OCI-LY3 (cell line): ENCODE measurements at regions not wholly inside any gene's neighbourhood (a gene's known extent, or its start where the extent isn't known, plus 50 kb on each side); places are given as distances from the start of the nearest gene placed in this dataset.

Experiments
- EZH2phosphoT487 ChIP-seq: fragments of 200-600 bp; shearing (Covaris generic); IDR thresholded peaks from 2 replicates; pipeline ENCODE4 v1.6.1; 2018; ENCODE audit warnings: antibody characterized with exemption, mixed run types, low read depth
- TF ChIP-seq, protein P1 (sequence below): fragments of 200-600, 300-600 bp; sonication (generic); IDR thresholded peaks from 2 replicates; pipeline ENCODE4 v1.5.1; 2014; ENCODE audit warnings: antibody characterized with exemption, low read length, low read depth

DNA sequence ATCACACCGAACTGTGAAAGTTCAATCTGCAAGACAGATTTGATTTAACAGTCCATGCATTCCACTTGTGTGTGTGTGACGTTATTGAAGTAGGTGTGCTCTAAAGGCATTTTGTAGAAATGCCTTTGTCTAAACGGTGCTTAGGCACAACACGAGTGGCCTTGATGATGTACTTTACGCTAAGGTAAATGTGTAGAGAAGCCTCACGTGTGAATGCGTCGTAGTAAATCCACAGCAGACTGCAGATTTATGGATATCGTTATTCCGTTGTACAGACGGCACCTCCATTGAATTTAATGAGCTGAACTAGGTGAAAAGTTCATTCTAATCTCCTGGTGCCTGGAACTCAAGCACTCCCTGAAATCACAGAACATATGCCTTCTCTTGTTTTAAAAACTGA, 202.8 kb upstream of the STXBP6 start:
- TF ChIP-seq, protein P1, sequence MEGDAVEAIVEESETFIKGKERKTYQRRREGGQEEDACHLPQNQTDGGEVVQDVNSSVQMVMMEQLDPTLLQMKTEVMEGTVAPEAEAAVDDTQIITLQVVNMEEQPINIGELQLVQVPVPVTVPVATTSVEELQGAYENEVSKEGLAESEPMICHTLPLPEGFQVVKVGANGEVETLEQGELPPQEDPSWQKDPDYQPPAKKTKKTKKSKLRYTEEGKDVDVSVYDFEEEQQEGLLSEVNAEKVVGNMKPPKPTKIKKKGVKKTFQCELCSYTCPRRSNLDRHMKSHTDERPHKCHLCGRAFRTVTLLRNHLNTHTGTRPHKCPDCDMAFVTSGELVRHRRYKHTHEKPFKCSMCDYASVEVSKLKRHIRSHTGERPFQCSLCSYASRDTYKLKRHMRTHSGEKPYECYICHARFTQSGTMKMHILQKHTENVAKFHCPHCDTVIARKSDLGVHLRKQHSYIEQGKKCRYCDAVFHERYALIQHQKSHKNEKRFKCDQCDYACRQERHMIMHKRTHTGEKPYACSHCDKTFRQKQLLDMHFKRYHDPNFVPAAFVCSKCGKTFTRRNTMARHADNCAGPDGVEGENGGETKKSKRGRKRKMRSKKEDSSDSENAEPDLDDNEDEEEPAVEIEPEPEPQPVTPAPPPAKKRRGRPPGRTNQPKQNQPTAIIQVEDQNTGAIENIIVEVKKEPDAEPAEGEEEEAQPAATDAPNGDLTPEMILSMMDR = no peak
- TF ChIP-seq EZH2phosphoT487 = no peak
